HCT116 (cell line): ENCODE measurements at regions not wholly inside any gene's neighbourhood (a gene's known extent, or its start where the extent isn't known, plus 50 kb on each side); places are given as distances from the start of the nearest gene placed in this dataset.

Source experiments
- CEBPB ChIP-seq: IDR thresholded peaks from 2 replicates; pipeline ENCODE4 v1.6.1; 2012; ENCODE audit warnings: low read depth
- EZH2 ChIP-seq: fragments of 200-600 bp; sonication (generic); IDR thresholded peaks from 2 replicates; pipeline ENCODE4 v1.6.1; 2017; ENCODE audit warnings: antibody characterized with exemption, mixed run types
- EZH2phosphoT487 ChIP-seq: fragments of 200-600 bp; IDR thresholded peaks from 2 replicates; pipeline ENCODE4 v1.6.1; 2018; ENCODE audit warnings: antibody characterized with exemption, borderline replicate concordance
- FOSL1 ChIP-seq: IDR thresholded peaks from 2 replicates; pipeline ENCODE4 v1.6.1; 2012; ENCODE audit warnings: low read depth
- JUND ChIP-seq: IDR thresholded peaks from 2 replicates; pipeline ENCODE4 v1.6.1; 2012
- POLR2A ChIP-seq: IDR thresholded peaks from 2 replicates; pipeline ENCODE4 v1.7.0; 2011; ENCODE audit warnings: borderline replicate concordance; ENCODE audit not compliant: insufficient read depth, insufficient read length; ENCODE audit errors: extremely low read depth
- POLR2AphosphoS5 ChIP-seq: IDR thresholded peaks from 2 replicates; pipeline ENCODE4 v1.6.1; 2011; ENCODE audit warnings: mild to moderate bottlenecking, low read depth, low read length, moderate library complexity
- RAD21 ChIP-seq: IDR thresholded peaks from 2 replicates; pipeline ENCODE4 v1.6.1; 2012; ENCODE audit warnings: low read depth, mild to moderate bottlenecking
- SP1 ChIP-seq: IDR thresholded peaks from 2 replicates; pipeline ENCODE4 v1.6.1; 2012; ENCODE audit warnings: low read depth
- SRF ChIP-seq: IDR thresholded peaks from 2 replicates; pipeline ENCODE4 v1.6.1; 2012; ENCODE audit warnings: low read depth
- YY1 ChIP-seq: IDR thresholded peaks from 2 replicates; pipeline ENCODE4 v1.6.1; 2011; ENCODE audit warnings: low read length, low read depth, moderate library complexity, mild to moderate bottlenecking; ENCODE audit not compliant: insufficient replicate concordance; ENCODE audit errors: extremely low read depth
- TF ChIP-seq, protein P1 (sequence below), 3 experiments: fragments of 200-600 bp in 1 of 3; sonication (generic) in 1 of 3; IDR thresholded peaks in 2 of 3; conservative IDR thresholded peaks in 1 of 3; 2 replicates each; pipeline ENCODE4 v1.5.1; 2012 to 2017; ENCODE audit warnings: low read depth in 2 of 3, low read length in 2 of 3, antibody characterized with exemption in 1 of 3, borderline replicate concordance in 1 of 3, control low read depth in 1 of 3, mild to moderate bottlenecking in 1 of 3, mixed read lengths in 1 of 3, mixed run types in 1 of 3, moderate library complexity in 1 of 3; ENCODE audit not compliant: insufficient read depth in 1 of 3
- TF ChIP-seq, protein P2 (sequence below): IDR thresholded peaks from 2 replicates; pipeline ENCODE4 v1.6.1; 2012; ENCODE audit warnings: low read depth
- TF ChIP-seq, protein P3 (sequence below): IDR thresholded peaks from 2 replicates; pipeline ENCODE4 v1.6.1; 2012

DNA sequence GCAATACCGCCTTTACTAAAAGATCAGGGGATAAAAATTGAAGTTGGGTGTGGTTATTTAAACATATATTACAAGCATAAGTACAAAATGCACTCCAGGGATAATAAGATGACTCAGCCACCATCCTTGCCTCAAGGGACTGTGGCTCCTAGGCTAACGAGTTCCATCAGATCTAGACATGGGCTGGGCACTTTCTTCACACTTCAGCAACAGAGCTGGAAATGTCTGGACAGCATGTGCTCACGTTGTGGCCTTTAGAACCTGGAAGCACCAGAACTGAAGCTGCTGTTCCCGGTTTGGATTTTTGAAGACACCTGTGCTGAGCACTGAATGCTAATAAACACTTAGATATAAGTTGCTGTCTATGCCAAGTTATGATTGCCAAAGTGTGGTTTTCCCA, 384.2 kb upstream of the SALL3 start:
- TF ChIP-seq POLR2AphosphoS5 (no peak), FOSL1 (no peak), YY1 (no peak), RAD21 (no peak), EZH2 (no peak), EZH2phosphoT487 (no peak), POLR2A (no peak), CEBPB (no peak), JUND (no peak), SP1 (no peak), SRF (no peak)
- TF ChIP-seq, protein P1, sequence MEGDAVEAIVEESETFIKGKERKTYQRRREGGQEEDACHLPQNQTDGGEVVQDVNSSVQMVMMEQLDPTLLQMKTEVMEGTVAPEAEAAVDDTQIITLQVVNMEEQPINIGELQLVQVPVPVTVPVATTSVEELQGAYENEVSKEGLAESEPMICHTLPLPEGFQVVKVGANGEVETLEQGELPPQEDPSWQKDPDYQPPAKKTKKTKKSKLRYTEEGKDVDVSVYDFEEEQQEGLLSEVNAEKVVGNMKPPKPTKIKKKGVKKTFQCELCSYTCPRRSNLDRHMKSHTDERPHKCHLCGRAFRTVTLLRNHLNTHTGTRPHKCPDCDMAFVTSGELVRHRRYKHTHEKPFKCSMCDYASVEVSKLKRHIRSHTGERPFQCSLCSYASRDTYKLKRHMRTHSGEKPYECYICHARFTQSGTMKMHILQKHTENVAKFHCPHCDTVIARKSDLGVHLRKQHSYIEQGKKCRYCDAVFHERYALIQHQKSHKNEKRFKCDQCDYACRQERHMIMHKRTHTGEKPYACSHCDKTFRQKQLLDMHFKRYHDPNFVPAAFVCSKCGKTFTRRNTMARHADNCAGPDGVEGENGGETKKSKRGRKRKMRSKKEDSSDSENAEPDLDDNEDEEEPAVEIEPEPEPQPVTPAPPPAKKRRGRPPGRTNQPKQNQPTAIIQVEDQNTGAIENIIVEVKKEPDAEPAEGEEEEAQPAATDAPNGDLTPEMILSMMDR (IDR thresholded peaks at IDR 0.05 in 2 of 3, conservative IDR thresholded peaks at IDR 0.05 in 1 of 3; ENCODE audit: borderline replicate concordance in 1 of 3, insufficient read depth in 1 of 3, low read depth in 2 of 3, low read length in 2 of 3): no peak
- TF ChIP-seq, protein P2, sequence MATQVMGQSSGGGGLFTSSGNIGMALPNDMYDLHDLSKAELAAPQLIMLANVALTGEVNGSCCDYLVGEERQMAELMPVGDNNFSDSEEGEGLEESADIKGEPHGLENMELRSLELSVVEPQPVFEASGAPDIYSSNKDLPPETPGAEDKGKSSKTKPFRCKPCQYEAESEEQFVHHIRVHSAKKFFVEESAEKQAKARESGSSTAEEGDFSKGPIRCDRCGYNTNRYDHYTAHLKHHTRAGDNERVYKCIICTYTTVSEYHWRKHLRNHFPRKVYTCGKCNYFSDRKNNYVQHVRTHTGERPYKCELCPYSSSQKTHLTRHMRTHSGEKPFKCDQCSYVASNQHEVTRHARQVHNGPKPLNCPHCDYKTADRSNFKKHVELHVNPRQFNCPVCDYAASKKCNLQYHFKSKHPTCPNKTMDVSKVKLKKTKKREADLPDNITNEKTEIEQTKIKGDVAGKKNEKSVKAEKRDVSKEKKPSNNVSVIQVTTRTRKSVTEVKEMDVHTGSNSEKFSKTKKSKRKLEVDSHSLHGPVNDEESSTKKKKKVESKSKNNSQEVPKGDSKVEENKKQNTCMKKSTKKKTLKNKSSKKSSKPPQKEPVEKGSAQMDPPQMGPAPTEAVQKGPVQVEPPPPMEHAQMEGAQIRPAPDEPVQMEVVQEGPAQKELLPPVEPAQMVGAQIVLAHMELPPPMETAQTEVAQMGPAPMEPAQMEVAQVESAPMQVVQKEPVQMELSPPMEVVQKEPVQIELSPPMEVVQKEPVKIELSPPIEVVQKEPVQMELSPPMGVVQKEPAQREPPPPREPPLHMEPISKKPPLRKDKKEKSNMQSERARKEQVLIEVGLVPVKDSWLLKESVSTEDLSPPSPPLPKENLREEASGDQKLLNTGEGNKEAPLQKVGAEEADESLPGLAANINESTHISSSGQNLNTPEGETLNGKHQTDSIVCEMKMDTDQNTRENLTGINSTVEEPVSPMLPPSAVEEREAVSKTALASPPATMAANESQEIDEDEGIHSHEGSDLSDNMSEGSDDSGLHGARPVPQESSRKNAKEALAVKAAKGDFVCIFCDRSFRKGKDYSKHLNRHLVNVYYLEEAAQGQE: no peak
- TF ChIP-seq, protein P3, sequence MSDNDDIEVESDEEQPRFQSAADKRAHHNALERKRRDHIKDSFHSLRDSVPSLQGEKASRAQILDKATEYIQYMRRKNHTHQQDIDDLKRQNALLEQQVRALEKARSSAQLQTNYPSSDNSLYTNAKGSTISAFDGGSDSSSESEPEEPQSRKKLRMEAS: no peak
